Natural killer cell (primary cell): ENCODE measurements at regions not wholly inside any gene's neighbourhood (a gene's known extent, or its start where the extent isn't known, plus 50 kb on each side); places are given as distances from the start of the nearest gene placed in this dataset.

ENCODE experiments used
- ATAC-seq, 3 donors: fragments of 150-1000 bp in 2 of 3; fragments of 200-7000 bp in 1 of 3; cut with Tn5 transposase; 1 replicate in 1 of 3; 2 replicates in 2 of 3; pipeline ENCODE4 v1.10.0; 2021; ENCODE audit warnings: mild to moderate bottlenecking in 2 of 3, moderate library complexity in 2 of 3
- DNase-seq, 2 donors: peaks; one replicate each; pipeline versions ENCODE4 v3.0.0 to v3.0.0-alpha.2; 2013 to 2021; ENCODE audit warnings: mixed read lengths in 1 of 2
- H3K27ac ChIP-seq: one replicate; pipeline ENCODE4 v1.5.1; 2013; ENCODE audit warnings: mild to moderate bottlenecking, low read length
- H3K27me3 ChIP-seq: one replicate; pipeline ENCODE4 v1.6.1; 2013; ENCODE audit warnings: low read length; ENCODE audit not compliant: control insufficient read depth, insufficient read depth
- H3K36me3 ChIP-seq: one replicate; pipeline ENCODE4 v1.6.1; 2013; ENCODE audit warnings: low read length; ENCODE audit not compliant: control insufficient read depth, insufficient read depth
- H3K4me1 ChIP-seq: one replicate; pipeline ENCODE4 v1.6.1; 2013; ENCODE audit warnings: low read length; ENCODE audit not compliant: control insufficient read depth, insufficient read depth
- H3K4me3 ChIP-seq: one replicate; pipeline ENCODE4 v1.5.1; 2013; ENCODE audit warnings: low read length
- H3K9me3 ChIP-seq: one replicate; pipeline ENCODE4 v1.6.1; 2013; ENCODE audit warnings: low read length; ENCODE audit not compliant: control insufficient read depth, insufficient read depth
- H3K27ac Mint-ChIP-seq, 2 donors: one replicate each; pipeline ENCODE4 v1.8.0; 2022; ENCODE audit warnings: mild to moderate bottlenecking in 2 of 2, mixed read lengths in 2 of 2, moderate library complexity in 1 of 2
- H3K27me3 Mint-ChIP-seq, 2 donors: one replicate each; pipeline ENCODE4 v1.8.0; 2022; ENCODE audit warnings: low read depth in 2 of 2, mixed read lengths in 2 of 2
- H3K36me3 Mint-ChIP-seq: one replicate; pipeline ENCODE4 v1.8.0; 2022; ENCODE audit warnings: mixed read lengths
- H3K4me1 Mint-ChIP-seq, 2 donors: one replicate each; pipeline ENCODE4 v1.8.0; 2022; ENCODE audit warnings: mixed read lengths in 2 of 2
- H3K4me3 Mint-ChIP-seq: one replicate; pipeline ENCODE4 v1.8.0; 2022; ENCODE audit warnings: mild to moderate bottlenecking, moderate library complexity, mixed read lengths
- H3K9me3 Mint-ChIP-seq, 2 donors: one replicate each; pipeline ENCODE4 v1.8.0; 2022; ENCODE audit warnings: mixed read lengths in 2 of 2
- CTCF ChIP-seq: fragments of 200-600 bp; IDR thresholded peaks from one replicate; pipeline ENCODE4 v1.8.0; 2022; ENCODE audit warnings: antibody characterized with exemption
- WGBS: methylation state at CpG from one replicate; pipeline ENCODE4 v1.1.7; 2013; ENCODE audit warnings: missing lambda C conversion rate; ENCODE audit not compliant: insufficient coverage; 5-methylcytosine and 5-hydroxymethylcytosine counted together
- intact Hi-C: fragments of 100-400 bp; cut with micrococcal nuclease; formaldehyde crosslinking; loops from one replicate; pipeline ENCODE4 v1.14.2; 2022

GRCh38 chr3:70486414-70487017 lies 174.1 kb upstream of the MDFIC2 start:
- Mint-ChIP-seq H3K36me3 (no peaks in the 10 kb centered on the region), H3K27me3 (peaks cover 0 to 10% of the 10 kb centered on the region in 2 donors), H3K27ac (no peak overlapping the region), H3K4me1 (no peaks in the 10 kb centered on the region), H3K9me3 (peaks cover 6% of the 10 kb centered on the region in 2 donors), H3K4me3 (no peak overlapping the region)
- Histone ChIP-seq H3K27me3 (no peaks in the 10 kb centered on the region), H3K4me3 (no peak overlapping the region), H3K9me3 (no peaks in the 10 kb centered on the region), H3K4me1 (no peaks in the 10 kb centered on the region), H3K27ac (no peak overlapping the region), H3K36me3 (no peaks in the 10 kb centered on the region)
- WGBS, result no CpG with 5 or more reads among the region's 2 CpGs
- DNase-seq, result no peak
- ATAC-seq, result no peak
- TF ChIP-seq CTCF, result no peak
- intact Hi-C loops, result no loop called here

GRCh38 chr3:70476174-70476573 lies 163.7 kb upstream of the MDFIC2 start:
- peaks cover 2 to 4% of the 10 kb centered on the region in 2 donors for H3K9me3 Mint-ChIP-seq
- H3K4me1 Mint-ChIP-seq, result no peaks in the 10 kb centered on the region
- no peak for TF ChIP-seq CTCF
- Histone ChIP-seq H3K9me3 (no peaks in the 10 kb centered on the region), H3K4me3 (no peak overlapping the region), H3K27me3 (no peaks in the 10 kb centered on the region), H3K27ac (no peak overlapping the region), H3K4me1 (no peaks in the 10 kb centered on the region), H3K36me3 (no peaks in the 10 kb centered on the region)
- 75% methylated on average over 2 of the region's 2 CpGs for WGBS
- no peak overlapping the region for H3K4me3 Mint-ChIP-seq
- DNase-seq, result no peak
- intact Hi-C loops, result no loop called here
- no peak for ATAC-seq
- H3K36me3 Mint-ChIP-seq, result no peaks in the 10 kb centered on the region
- H3K27ac Mint-ChIP-seq, result no peak overlapping the region
- no peaks in the 10 kb centered on the region for H3K27me3 Mint-ChIP-seq

GRCh38 chr3:70471464-70472342 lies 159.3 kb upstream of the MDFIC2 start:
- intact Hi-C loops, result no loop called here
- no peaks in the 10 kb centered on the region for H3K4me1 Mint-ChIP-seq
- DNase-seq, result no peak

More at GRCh38 chr3:70471464-70472342, 159.3 kb upstream of the MDFIC2 start:
- 79% methylated on average over 3 of the region's 4 CpGs for WGBS
- no peak overlapping the region for H3K27ac ChIP-seq
- Mint-ChIP-seq H3K36me3 (no peaks in the 10 kb centered on the region), H3K27ac (no peak overlapping the region), H3K27me3 (no peaks in the 10 kb centered on the region), H3K4me3 (no peak overlapping the region), H3K9me3 (peaks cover 0 to 2% of the 10 kb centered on the region in 2 donors)
- H3K27me3 ChIP-seq, result no peaks in the 10 kb centered on the region
- no peak for ATAC-seq
- H3K36me3 ChIP-seq, result no peaks in the 10 kb centered on the region
- H3K4me1 ChIP-seq, result no peaks in the 10 kb centered on the region
- no peaks in the 10 kb centered on the region for H3K9me3 ChIP-seq
- no peak for TF ChIP-seq CTCF
- no peak overlapping the region for H3K4me3 ChIP-seq
